ENCODE measurements at regions not wholly inside any gene's neighbourhood (a gene's known extent, or its start where the extent isn't known, plus 50 kb on each side); places are given as distances from the start of the nearest gene placed in this dataset.

GRCh38 chr13:34868733-34869132, 73.3 kb upstream of the NBEA start:
- no peaks in the 10 kb centered on the region for H3K27me3 ChIP-seq (ENCODE audit: insufficient read depth, low read length, poor library complexity)
- no peak overlapping the region for H3K4me3 ChIP-seq (ENCODE audit: low read depth in 1 of 2, low read length in 2 of 2)
- TF ChIP-seq CTCF (IDR thresholded peaks at IDR 0.05; ENCODE audit: borderline replicate concordance, extremely low read depth, low read length, poor library complexity, severe bottlenecking) (no peak), EZH2 (IDR thresholded peaks at IDR 0.05; ENCODE audit: borderline replicate concordance, low read depth, low read length, severe bottlenecking) (no peak)
- no peaks in the 10 kb centered on the region for H3K36me3 ChIP-seq (ENCODE audit: insufficient read depth, low read length)
- no peak overlapping the region for H3K27ac ChIP-seq (ENCODE audit: low read length)
- H2AFZ ChIP-seq (ENCODE audit: low read depth, low read length), result no peak overlapping the region
- no peak for ATAC-seq (ENCODE audit: insufficient read depth, low read depth)
- H4K20me1 ChIP-seq (ENCODE audit: insufficient read depth, low read length), result no peaks in the 10 kb centered on the region
- DNase-seq, result no peak
- H3K9me3 ChIP-seq (ENCODE audit: insufficient read depth, low read length, severe bottlenecking), result no peaks in the 10 kb centered on the region
- H3K9ac ChIP-seq (ENCODE audit: low read depth, low read length), result no peak overlapping the region
- H3K4me2 ChIP-seq (ENCODE audit: insufficient read depth, low read length), result no peak overlapping the region
- no peaks in the 10 kb centered on the region for H3K4me1 ChIP-seq (ENCODE audit: insufficient read depth, low read length)
- H3K79me2 ChIP-seq (ENCODE audit: insufficient read depth, low read length), result no peaks in the 10 kb centered on the region

GRCh38 chr13:34869696-34870095, 72.4 kb upstream of the NBEA start:
- Histone ChIP-seq H2AFZ (ENCODE audit: low read depth, low read length) (no peak overlapping the region), H3K27me3 (ENCODE audit: insufficient read depth, low read length, poor library complexity) (no peaks in the 10 kb centered on the region), H4K20me1 (ENCODE audit: insufficient read depth, low read length) (no peaks in the 10 kb centered on the region), H3K36me3 (ENCODE audit: insufficient read depth, low read length) (no peaks in the 10 kb centered on the region), H3K79me2 (ENCODE audit: insufficient read depth, low read length) (no peaks in the 10 kb centered on the region), H3K9ac (ENCODE audit: low read depth, low read length) (no peak overlapping the region), H3K9me3 (ENCODE audit: insufficient read depth, low read length, severe bottlenecking) (no peaks in the 10 kb centered on the region), H3K4me2 (ENCODE audit: insufficient read depth, low read length) (no peak overlapping the region), H3K4me1 (ENCODE audit: insufficient read depth, low read length) (no peaks in the 10 kb centered on the region), H3K27ac (ENCODE audit: low read length) (no peak overlapping the region), H3K4me3 (ENCODE audit: low read depth in 1 of 2, low read length in 2 of 2) (no peak overlapping the region)
- ATAC-seq (ENCODE audit: insufficient read depth, low read depth), result no peak
- no peak for DNase-seq
- TF ChIP-seq CTCF (IDR thresholded peaks at IDR 0.05; ENCODE audit: borderline replicate concordance, extremely low read depth, low read length, poor library complexity, severe bottlenecking) (no peak), EZH2 (IDR thresholded peaks at IDR 0.05; ENCODE audit: borderline replicate concordance, low read depth, low read length, severe bottlenecking) (no peak)

- DNase-seq (no peak), ATAC-seq (ENCODE audit: insufficient read depth, low read depth) (no peak)
- Histone ChIP-seq H3K36me3 (ENCODE audit: insufficient read depth, low read length) (no peaks in the 10 kb centered on the region), H3K79me2 (ENCODE audit: insufficient read depth, low read length) (no peaks in the 10 kb centered on the region), H3K4me3 (ENCODE audit: low read depth in 1 of 2, low read length in 2 of 2) (no peak overlapping the region), H2AFZ (ENCODE audit: low read depth, low read length) (no peak overlapping the region), H3K4me2 (ENCODE audit: insufficient read depth, low read length) (no peak overlapping the region), H3K9ac (ENCODE audit: low read depth, low read length) (no peak overlapping the region), H3K27ac (ENCODE audit: low read length) (no peak overlapping the region), H3K9me3 (ENCODE audit: insufficient read depth, low read length, severe bottlenecking) (no peaks in the 10 kb centered on the region), H3K4me1 (ENCODE audit: insufficient read depth, low read length) (no peaks in the 10 kb centered on the region), H4K20me1 (ENCODE audit: insufficient read depth, low read length) (no peaks in the 10 kb centered on the region), H3K27me3 (ENCODE audit: insufficient read depth, low read length, poor library complexity) (no peaks in the 10 kb centered on the region)
- TF ChIP-seq CTCF (IDR thresholded peaks at IDR 0.05; ENCODE audit: borderline replicate concordance, extremely low read depth, low read length, poor library complexity, severe bottlenecking) (no peak), EZH2 (IDR thresholded peaks at IDR 0.05; ENCODE audit: borderline replicate concordance, low read depth, low read length, severe bottlenecking) (no peak)
These were observed 63.7 kb upstream of the NBEA start for GRCh38 chr13:34878329-34878728.

GRCh38 chr13:34879851-34880250, 62.2 kb upstream of the NBEA start:
- DNase-seq (no peak), ATAC-seq (ENCODE audit: insufficient read depth, low read depth) (no peak)
- H3K36me3 ChIP-seq (ENCODE audit: insufficient read depth, low read length), result no peaks in the 10 kb centered on the region
- H3K4me3 ChIP-seq (ENCODE audit: low read depth in 1 of 2, low read length in 2 of 2), result no peak overlapping the region
- H3K9me3 ChIP-seq (ENCODE audit: insufficient read depth, low read length, severe bottlenecking), result no peaks in the 10 kb centered on the region
- no peak overlapping the region for H3K4me2 ChIP-seq (ENCODE audit: insufficient read depth, low read length)
- no peak overlapping the region for H3K27ac ChIP-seq (ENCODE audit: low read length)
- no peak overlapping the region for H3K9ac ChIP-seq (ENCODE audit: low read depth, low read length)
- no peaks in the 10 kb centered on the region for H4K20me1 ChIP-seq (ENCODE audit: insufficient read depth, low read length)
- no peak overlapping the region for H2AFZ ChIP-seq (ENCODE audit: low read depth, low read length)
- H3K27me3 ChIP-seq (ENCODE audit: insufficient read depth, low read length, poor library complexity), result no peaks in the 10 kb centered on the region
- no peak for TF ChIP-seq EZH2 (IDR thresholded peaks at IDR 0.05; ENCODE audit: borderline replicate concordance, low read depth, low read length, severe bottlenecking)
- no peak for TF ChIP-seq CTCF (IDR thresholded peaks at IDR 0.05; ENCODE audit: borderline replicate concordance, extremely low read depth, low read length, poor library complexity, severe bottlenecking)
- no peaks in the 10 kb centered on the region for H3K79me2 ChIP-seq (ENCODE audit: insufficient read depth, low read length)
- no peaks in the 10 kb centered on the region for H3K4me1 ChIP-seq (ENCODE audit: insufficient read depth, low read length)

All from DND-41 (cell line).